Activated CD4-positive, alpha-beta T cell treated with anti-CD3 and anti-CD28 coated beads for 36 hours (primary cell): ENCODE measurements at regions not wholly inside any gene's neighbourhood (a gene's known extent, or its start where the extent isn't known, plus 50 kb on each side); places are given as distances from the start of the nearest gene placed in this dataset.
"Not testable (repeated sequence)": the region's sequence is repeated elsewhere in the genome, so short reads cannot be mapped to it uniquely, and the experiment has no call there.

ENCODE experiments used
- ATAC-seq: fragments of 200-7000 bp; cut with Tn5 transposase; one replicate; pipeline ENCODE4 v1.10.0; 2021; ENCODE audit warnings: mild to moderate bottlenecking, moderate library complexity
- CTCF ChIA-PET: fragments of 350-600 bp; sonication (Branson Sonifier 250); formaldehyde crosslinking; loops from one replicate; lab custom pipeline; 2021; ENCODE audit warnings: antibody characterized with exemption; lab: Charles Lee
- POLR2A ChIA-PET: fragments of 350-600 bp; sonication (Branson Sonifier 250); formaldehyde crosslinking; loops from one replicate; lab custom pipeline; 2021; ENCODE audit warnings: antibody characterized with exemption, inconsistent platforms; lab: Charles Lee
- DNase-seq: peaks from one replicate; pipeline ENCODE4 v3.0.0-alpha.2; 2020
- H3K27ac Mint-ChIP-seq: one replicate; pipeline ENCODE4 v1.8.0; 2021; ENCODE audit warnings: mixed read lengths
- H3K27me3 Mint-ChIP-seq: one replicate; pipeline ENCODE4 v1.8.0; 2021; ENCODE audit warnings: mixed read lengths
- H3K36me3 Mint-ChIP-seq: one replicate; pipeline ENCODE4 v1.8.0; 2021; ENCODE audit warnings: low read depth, mixed read lengths
- H3K4me1 Mint-ChIP-seq: one replicate; pipeline ENCODE4 v1.8.0; 2021; ENCODE audit warnings: mixed read lengths
- H3K4me3 Mint-ChIP-seq: one replicate; pipeline ENCODE4 v1.8.0; 2021; ENCODE audit warnings: mild to moderate bottlenecking, moderate library complexity, mixed read lengths
- H3K9me3 Mint-ChIP-seq: one replicate; pipeline ENCODE4 v1.8.0; 2021; ENCODE audit warnings: low read depth, mixed read lengths
- intact Hi-C, 2 experiments: fragments of 100-400 bp; cut with DNase I in 1 of 2; cut with micrococcal nuclease in 1 of 2; formaldehyde crosslinking; loops; one replicate each; pipeline versions ENCODE4 v1.14.2 to v1.15.1; 2022 to 2024; cut with DNase I, micrococcal nuclease

DNA sequence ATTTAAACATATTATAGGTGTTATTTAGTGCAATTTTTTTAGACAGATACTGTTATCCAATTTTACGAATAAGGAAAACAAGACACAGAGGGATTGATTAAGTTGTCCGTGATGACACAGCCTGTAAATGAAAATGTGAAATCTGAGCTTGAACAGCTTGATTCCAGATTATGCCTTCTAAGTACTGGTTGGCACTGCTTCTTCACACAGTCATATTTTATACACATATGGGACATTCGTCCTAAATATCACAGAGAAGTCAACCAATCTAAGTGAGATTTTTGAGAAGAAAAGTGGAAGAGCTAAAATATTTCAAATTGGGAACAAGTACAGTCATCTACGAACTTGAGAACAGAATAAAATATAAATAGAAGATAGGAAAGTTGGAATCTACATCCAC lies 756.3 kb downstream of the BCKDHB start:
- CTCF ChIA-PET = no interaction called here
- POLR2A ChIA-PET = no interaction called here
- H3K9me3 Mint-ChIP-seq = peaks cover 4% of the 10 kb centered on the region
- ATAC-seq = no peak
- H3K36me3 Mint-ChIP-seq = no peaks in the 10 kb centered on the region
- intact Hi-C loops = no loop called here
- H3K27me3 Mint-ChIP-seq = no peaks in the 10 kb centered on the region
- H3K4me1 Mint-ChIP-seq = no peaks in the 10 kb centered on the region
- H3K27ac Mint-ChIP-seq = no peak overlapping the region
- H3K4me3 Mint-ChIP-seq = no peak overlapping the region
- DNase-seq = no peak

GRCh38 chr6:80860107-80860506 lies 753.6 kb downstream of the BCKDHB start:
- no peak for DNase-seq
- ATAC-seq = no peak
- CTCF ChIA-PET = no interaction called here
- Mint-ChIP-seq H3K9me3 (peaks cover 6% of the 10 kb centered on the region), H3K27ac (no peak overlapping the region), H3K4me1 (no peaks in the 10 kb centered on the region), H3K36me3 (no peaks in the 10 kb centered on the region), H3K4me3 (no peak overlapping the region), H3K27me3 (no peaks in the 10 kb centered on the region)
- POLR2A ChIA-PET = no interaction called here
- intact Hi-C loops = no loop called here

- CTCF ChIA-PET, intact Hi-C loops, ATAC-seq, H3K27me3 Mint-ChIP-seq, H3K4me3 Mint-ChIP-seq, H3K27ac Mint-ChIP-seq, H3K4me1 Mint-ChIP-seq, POLR2A ChIA-PET, DNase-seq, H3K36me3 Mint-ChIP-seq: not testable (repeated sequence)
- peaks cover 23% of the 10 kb centered on the region for H3K9me3 Mint-ChIP-seq
Observed at GRCh38 chr6:80847973-80848372, 741.5 kb downstream of the BCKDHB start.

DNA sequence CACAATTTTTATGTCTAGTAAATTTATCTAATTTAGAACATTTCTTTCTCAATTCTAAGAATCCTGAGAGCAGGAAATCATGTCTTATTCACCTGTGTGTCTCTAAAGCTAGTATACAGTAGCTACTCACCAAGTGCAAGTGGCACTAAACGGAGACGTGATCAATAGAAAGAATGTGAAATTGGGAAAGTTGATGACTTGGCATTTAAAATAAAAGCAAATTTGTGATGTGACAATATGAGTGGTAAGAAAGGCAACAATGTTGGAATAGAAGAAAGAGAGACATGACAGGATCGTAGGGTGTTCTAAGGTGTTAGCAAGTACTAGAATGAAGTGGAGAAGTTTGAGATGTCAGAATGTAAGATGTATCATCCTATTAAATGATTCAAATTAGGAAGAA lies 725.9 kb downstream of the BCKDHB start:
- intact Hi-C loops = no loop called here
- Mint-ChIP-seq H3K9me3 (peaks cover 5% of the 10 kb centered on the region), H3K4me3 (no peak overlapping the region), H3K36me3 (no peaks in the 10 kb centered on the region), H3K4me1 (no peaks in the 10 kb centered on the region), H3K27me3 (no peaks in the 10 kb centered on the region), H3K27ac (no peak overlapping the region)
- DNase-seq (no peak), ATAC-seq (no peak)
- ChIA-PET CTCF (no interaction called here), POLR2A (no interaction called here)

DNA sequence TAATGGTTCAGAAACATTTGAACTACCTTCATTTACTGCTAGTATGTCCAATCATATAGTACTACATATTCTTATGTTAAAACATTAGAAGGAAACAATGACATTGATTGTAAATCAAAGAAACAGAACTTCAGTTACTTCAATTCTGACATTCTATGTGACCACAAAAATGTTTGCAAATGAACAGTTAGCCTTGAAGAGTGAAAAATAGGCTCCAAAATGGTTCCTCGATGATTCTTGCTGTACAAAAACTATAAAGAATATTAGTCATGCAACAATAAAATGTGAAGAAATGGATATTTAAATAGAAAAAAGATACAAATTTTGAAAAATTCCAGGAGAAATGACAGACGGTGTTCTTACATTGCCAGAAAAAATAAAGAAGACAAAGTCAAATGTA lies 686.9 kb downstream of the BCKDHB start:
- CTCF ChIA-PET = no interaction called here
- Mint-ChIP-seq H3K27me3 (no peaks in the 10 kb centered on the region), H3K4me1 (no peaks in the 10 kb centered on the region), H3K36me3 (no peaks in the 10 kb centered on the region), H3K4me3 (no peak overlapping the region), H3K27ac (no peak overlapping the region), H3K9me3 (peaks cover 3% of the 10 kb centered on the region)
- POLR2A ChIA-PET = no interaction called here
- no peak for DNase-seq
- ATAC-seq = no peak
- intact Hi-C loops = no loop called here

DNA sequence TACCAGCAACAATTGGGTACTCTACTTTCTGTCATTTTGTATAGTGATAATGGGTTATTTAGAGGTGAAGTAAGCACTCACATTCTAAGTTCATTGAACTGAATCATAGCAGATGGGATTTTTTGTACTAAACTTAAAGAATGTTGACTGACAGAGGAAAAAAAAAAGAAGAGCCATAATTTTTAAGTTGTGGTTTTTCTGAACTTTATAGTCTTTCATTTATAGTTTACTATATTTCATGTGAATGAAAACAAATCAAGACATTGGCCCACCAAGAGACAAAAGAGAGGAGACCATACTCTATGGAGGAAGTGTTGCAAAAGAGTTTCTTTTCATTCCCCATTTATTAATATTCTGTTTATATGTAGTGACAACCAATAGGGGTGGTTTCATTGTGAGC lies 685.7 kb downstream of the BCKDHB start:
- intact Hi-C loops = no loop called here
- Mint-ChIP-seq H3K4me1 (no peaks in the 10 kb centered on the region), H3K27me3 (no peaks in the 10 kb centered on the region), H3K36me3 (no peaks in the 10 kb centered on the region), H3K9me3 (peaks cover 3% of the 10 kb centered on the region), H3K27ac (no peak overlapping the region), H3K4me3 (no peak overlapping the region)
- DNase-seq = no peak
- no peak for ATAC-seq
- CTCF ChIA-PET = no interaction called here
- POLR2A ChIA-PET = no interaction called here

DNA sequence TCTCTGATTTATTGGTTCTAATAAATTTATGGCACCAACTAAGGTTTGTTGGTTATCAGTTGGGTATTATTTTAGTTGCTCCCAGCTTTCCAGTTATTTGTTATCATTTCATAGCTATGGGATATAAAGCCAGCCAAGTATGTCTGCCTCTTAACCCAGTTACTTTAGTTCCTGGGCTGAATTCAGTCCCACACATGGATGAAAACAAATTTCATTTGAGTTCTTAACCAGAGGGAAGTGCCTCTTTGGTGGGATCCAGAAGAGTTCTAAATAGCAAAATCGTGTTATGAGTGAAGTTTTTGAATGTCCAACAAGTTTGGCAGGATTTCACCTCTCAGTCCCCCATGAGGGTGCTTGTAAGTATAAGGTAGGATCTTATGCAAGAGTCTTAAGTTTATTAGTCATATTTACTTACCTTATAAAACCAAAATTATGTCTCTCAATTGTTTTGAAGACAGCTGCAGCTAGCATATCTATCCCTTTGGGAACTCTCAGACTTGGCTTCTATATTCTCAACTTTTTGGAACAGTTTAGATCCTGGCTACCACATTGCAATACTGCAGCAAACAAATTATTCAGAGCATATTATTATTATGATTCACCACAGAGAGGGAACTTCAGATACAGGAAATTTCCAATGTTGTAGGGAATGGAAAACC lies 683.6 kb downstream of the BCKDHB start:
- no peak overlapping the region for H3K4me3 Mint-ChIP-seq
- ATAC-seq (no peak), DNase-seq (no peak)
- no peak overlapping the region for H3K27ac Mint-ChIP-seq
- peaks cover 4% of the 10 kb centered on the region for H3K9me3 Mint-ChIP-seq
- H3K36me3 Mint-ChIP-seq = no peaks in the 10 kb centered on the region
- H3K27me3 Mint-ChIP-seq = no peaks in the 10 kb centered on the region
- ChIA-PET CTCF (no interaction called here), POLR2A (no interaction called here)
- no peaks in the 10 kb centered on the region for H3K4me1 Mint-ChIP-seq
- intact Hi-C loops = no loop called here

DNA sequence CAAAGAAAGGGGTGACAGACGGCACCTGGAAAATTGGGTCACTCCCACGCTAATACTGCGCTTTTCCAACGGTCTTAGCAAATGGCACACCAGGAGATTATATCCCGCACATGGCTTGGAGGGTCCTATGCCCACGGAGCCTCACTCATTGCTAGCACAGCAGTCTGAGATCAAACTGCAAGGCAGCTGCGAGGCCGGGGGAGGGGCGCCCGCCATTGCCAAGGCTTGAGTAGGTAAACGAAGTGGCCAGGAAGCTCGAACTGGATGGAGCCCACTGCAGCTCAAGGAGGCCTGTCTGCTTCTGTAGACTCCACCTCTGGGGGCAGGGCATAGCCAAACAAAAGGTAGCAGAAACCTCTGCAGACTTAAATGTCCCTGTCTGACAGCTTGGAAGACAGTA lies 676.8 kb downstream of the BCKDHB start:
- ATAC-seq, H3K36me3 Mint-ChIP-seq, DNase-seq, H3K27me3 Mint-ChIP-seq, intact Hi-C loops, H3K27ac Mint-ChIP-seq, H3K4me3 Mint-ChIP-seq, H3K4me1 Mint-ChIP-seq, POLR2A ChIA-PET: not testable (repeated sequence)
- CTCF ChIA-PET = interaction anchor here (0.6 kb wide), 1 partner anchor 623 kb away, joined by 3 read pairs; no protein-coding TSS in a partner anchor
- peaks cover 20% of the 10 kb centered on the region for H3K9me3 Mint-ChIP-seq

DNA sequence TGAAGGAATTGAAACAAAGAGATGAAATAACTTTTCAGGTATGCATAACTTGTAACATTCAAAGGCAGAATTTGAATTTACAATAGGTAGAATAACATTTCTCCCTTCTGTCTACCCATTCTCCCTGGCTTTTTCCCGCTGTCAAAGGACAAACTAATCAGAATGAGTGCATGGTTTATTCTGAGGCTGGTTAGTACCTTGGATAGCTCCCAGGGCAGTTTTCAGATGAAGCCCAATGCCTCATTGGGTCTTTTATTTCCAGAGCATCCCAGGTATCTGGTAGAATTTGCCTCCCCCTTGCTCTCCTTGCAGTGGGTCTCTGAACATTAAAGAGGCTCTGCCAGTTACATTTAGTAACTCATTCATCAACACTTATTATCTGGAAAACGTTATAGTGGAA lies 665.5 kb downstream of the BCKDHB start:
- intact Hi-C loops = no loop called here
- H3K4me3 Mint-ChIP-seq = no peak overlapping the region
- ChIA-PET CTCF (no interaction called here), POLR2A (no interaction called here)
- no peak overlapping the region for H3K27ac Mint-ChIP-seq
- no peaks in the 10 kb centered on the region for H3K9me3 Mint-ChIP-seq
- H3K27me3 Mint-ChIP-seq = no peaks in the 10 kb centered on the region
- no peaks in the 10 kb centered on the region for H3K36me3 Mint-ChIP-seq
- H3K4me1 Mint-ChIP-seq = no peaks in the 10 kb centered on the region
- ATAC-seq (no peak), DNase-seq (no peak)

DNA sequence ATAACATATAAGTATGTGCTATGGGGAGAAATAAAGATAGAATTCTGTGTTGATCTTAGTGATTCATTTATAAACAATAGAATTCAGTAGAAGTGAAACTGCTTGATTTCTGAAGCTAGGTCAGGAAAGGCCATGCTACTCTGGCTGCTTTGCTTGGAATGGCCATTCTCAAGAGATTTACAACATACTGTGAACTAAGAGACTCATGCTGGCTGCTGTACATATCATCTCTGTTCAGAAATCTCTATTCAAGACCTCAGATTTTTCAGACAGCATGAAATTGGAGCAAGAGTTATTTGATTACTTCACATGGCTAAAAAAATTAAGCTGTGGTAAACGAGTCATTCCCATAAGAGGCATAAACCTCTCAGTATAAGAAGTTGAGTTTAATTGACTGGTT lies 662.6 kb downstream of the BCKDHB start:
- ATAC-seq (no peak), DNase-seq (no peak)
- CTCF ChIA-PET = no interaction called here
- H3K27me3 Mint-ChIP-seq = no peaks in the 10 kb centered on the region
- H3K4me3 Mint-ChIP-seq = no peak overlapping the region
- no peaks in the 10 kb centered on the region for H3K36me3 Mint-ChIP-seq
- no peak overlapping the region for H3K27ac Mint-ChIP-seq
- intact Hi-C loops = no loop called here
- no peaks in the 10 kb centered on the region for H3K9me3 Mint-ChIP-seq
- H3K4me1 Mint-ChIP-seq = no peaks in the 10 kb centered on the region
- POLR2A ChIA-PET = no interaction called here

GRCh38 chr6:80767808-80768207 lies 661.3 kb downstream of the BCKDHB start:
- Mint-ChIP-seq H3K9me3 (no peaks in the 10 kb centered on the region), H3K27ac (no peak overlapping the region), H3K27me3 (no peaks in the 10 kb centered on the region), H3K4me3 (no peak overlapping the region), H3K4me1 (no peaks in the 10 kb centered on the region), H3K36me3 (no peaks in the 10 kb centered on the region)
- POLR2A ChIA-PET = no interaction called here
- DNase-seq (no peak), ATAC-seq (no peak)
- CTCF ChIA-PET = no interaction called here
- intact Hi-C loops = no loop called here

GRCh38 chr6:80744213-80744612 lies 637.7 kb downstream of the BCKDHB start:
- H3K27me3 Mint-ChIP-seq = no peaks in the 10 kb centered on the region
- peaks cover 3% of the 10 kb centered on the region for H3K9me3 Mint-ChIP-seq
- no peak overlapping the region for H3K27ac Mint-ChIP-seq
- POLR2A ChIA-PET = no interaction called here
- no peak for DNase-seq
- no peaks in the 10 kb centered on the region for H3K36me3 Mint-ChIP-seq
- ATAC-seq = no peak
- H3K4me1 Mint-ChIP-seq = no peaks in the 10 kb centered on the region
- intact Hi-C loops = loop anchor here in 1 of 2 experiments (5.0 kb wide), 1 partner anchor 1008 kb away; the partner anchor contains the start of gene TENT5A
- H3K4me3 Mint-ChIP-seq = no peak overlapping the region
- CTCF ChIA-PET = no interaction called here
